Natural killer cell (primary cell): ENCODE measurements at regions not wholly inside any gene's neighbourhood (a gene's known extent, or its start where the extent isn't known, plus 50 kb on each side); places are given as distances from the start of the nearest gene placed in this dataset.
"Not testable (repeated sequence)": the region's sequence is repeated elsewhere in the genome, so short reads cannot be mapped to it uniquely, and the experiment has no call there.

Experiments used
- ATAC-seq, 3 donors: fragments of 150-1000 bp in 2 of 3; fragments of 200-7000 bp in 1 of 3; cut with Tn5 transposase; 1 replicate in 1 of 3; 2 replicates in 2 of 3; pipeline ENCODE4 v1.10.0; 2021; ENCODE audit warnings: mild to moderate bottlenecking in 2 of 3, moderate library complexity in 2 of 3
- DNase-seq, 2 donors: peaks; one replicate each; pipeline versions ENCODE4 v3.0.0 to v3.0.0-alpha.2; 2013 to 2021; ENCODE audit warnings: mixed read lengths in 1 of 2
- H3K27ac ChIP-seq: one replicate; pipeline ENCODE4 v1.5.1; 2013; ENCODE audit warnings: mild to moderate bottlenecking, low read length
- H3K27me3 ChIP-seq: one replicate; pipeline ENCODE4 v1.6.1; 2013; ENCODE audit warnings: low read length; ENCODE audit not compliant: control insufficient read depth, insufficient read depth
- H3K36me3 ChIP-seq: one replicate; pipeline ENCODE4 v1.6.1; 2013; ENCODE audit warnings: low read length; ENCODE audit not compliant: control insufficient read depth, insufficient read depth
- H3K4me1 ChIP-seq: one replicate; pipeline ENCODE4 v1.6.1; 2013; ENCODE audit warnings: low read length; ENCODE audit not compliant: control insufficient read depth, insufficient read depth
- H3K4me3 ChIP-seq: one replicate; pipeline ENCODE4 v1.5.1; 2013; ENCODE audit warnings: low read length
- H3K9me3 ChIP-seq: one replicate; pipeline ENCODE4 v1.6.1; 2013; ENCODE audit warnings: low read length; ENCODE audit not compliant: control insufficient read depth, insufficient read depth
- H3K27ac Mint-ChIP-seq, 2 donors: one replicate each; pipeline ENCODE4 v1.8.0; 2022; ENCODE audit warnings: mild to moderate bottlenecking in 2 of 2, mixed read lengths in 2 of 2, moderate library complexity in 1 of 2
- H3K27me3 Mint-ChIP-seq, 2 donors: one replicate each; pipeline ENCODE4 v1.8.0; 2022; ENCODE audit warnings: low read depth in 2 of 2, mixed read lengths in 2 of 2
- H3K36me3 Mint-ChIP-seq: one replicate; pipeline ENCODE4 v1.8.0; 2022; ENCODE audit warnings: mixed read lengths
- H3K4me1 Mint-ChIP-seq, 2 donors: one replicate each; pipeline ENCODE4 v1.8.0; 2022; ENCODE audit warnings: mixed read lengths in 2 of 2
- H3K4me3 Mint-ChIP-seq: one replicate; pipeline ENCODE4 v1.8.0; 2022; ENCODE audit warnings: mild to moderate bottlenecking, moderate library complexity, mixed read lengths
- H3K9me3 Mint-ChIP-seq, 2 donors: one replicate each; pipeline ENCODE4 v1.8.0; 2022; ENCODE audit warnings: mixed read lengths in 2 of 2
- CTCF ChIP-seq: fragments of 200-600 bp; IDR thresholded peaks from one replicate; pipeline ENCODE4 v1.8.0; 2022; ENCODE audit warnings: antibody characterized with exemption
- WGBS: methylation state at CpG from one replicate; pipeline ENCODE4 v1.1.7; 2013; ENCODE audit warnings: missing lambda C conversion rate; ENCODE audit not compliant: insufficient coverage; 5-methylcytosine and 5-hydroxymethylcytosine counted together
- intact Hi-C: fragments of 100-400 bp; cut with micrococcal nuclease; formaldehyde crosslinking; loops from one replicate; pipeline ENCODE4 v1.14.2; 2022

- no peaks in the 10 kb centered on the region for H3K27me3 ChIP-seq
- Mint-ChIP-seq H3K36me3 (no peaks in the 10 kb centered on the region), H3K27ac (no peak overlapping the region), H3K4me3 (no peak overlapping the region), H3K27me3 (no peaks in the 10 kb centered on the region), H3K9me3 (peaks cover 5 to 7% of the 10 kb centered on the region in 2 donors), H3K4me1 (no peaks in the 10 kb centered on the region)
- no peak for ATAC-seq
- no peak for TF ChIP-seq CTCF
- no peaks in the 10 kb centered on the region for H3K9me3 ChIP-seq
- H3K27ac ChIP-seq: no peak overlapping the region
- intact Hi-C loops: no loop called here
- WGBS: 100% methylated on average over 1 of the region's 2 CpGs
- no peak overlapping the region for H3K4me3 ChIP-seq
- no peaks in the 10 kb centered on the region for H3K4me1 ChIP-seq
- no peaks in the 10 kb centered on the region for H3K36me3 ChIP-seq
- DNase-seq: no peak
Observed at GRCh38 chr20:54909702-54910101, 434.3 kb downstream of the DOK5 start.

- H3K27ac Mint-ChIP-seq, H3K27ac ChIP-seq, H3K36me3 ChIP-seq, H3K27me3 Mint-ChIP-seq, ATAC-seq, H3K27me3 ChIP-seq, DNase-seq, H3K4me3 Mint-ChIP-seq, H3K4me1 ChIP-seq, intact Hi-C loops, H3K36me3 Mint-ChIP-seq, H3K9me3 ChIP-seq, H3K4me3 ChIP-seq, H3K4me1 Mint-ChIP-seq: not testable (repeated sequence)
- H3K9me3 Mint-ChIP-seq: peaks cover 12 to 13% of the 10 kb centered on the region in 2 donors
- 80% methylated on average over 1 of the region's 6 CpGs for WGBS
Observed at GRCh38 chr20:54906134-54906533, 430.7 kb downstream of the DOK5 start.

- no peak overlapping the region for H3K4me3 Mint-ChIP-seq
- intact Hi-C loops: no loop called here
Observed at GRCh38 chr20:54897787-54898186, 422.4 kb downstream of the DOK5 start.

GRCh38 chr20:54891907-54892306, 416.5 kb downstream of the DOK5 start:
- no peaks in the 10 kb centered on the region for H3K4me1 ChIP-seq
- WGBS: 63% methylated on average over 1 of the region's 3 CpGs
- DNase-seq: no peak
- H3K27ac Mint-ChIP-seq: no peak overlapping the region
- no peaks in the 10 kb centered on the region for H3K27me3 Mint-ChIP-seq
- H3K9me3 Mint-ChIP-seq: peaks cover 0 to 10% of the 10 kb centered on the region in 2 donors
- H3K36me3 ChIP-seq: no peaks in the 10 kb centered on the region
- H3K9me3 ChIP-seq: peaks cover 4% of the 10 kb centered on the region
- intact Hi-C loops: no loop called here
- H3K27me3 ChIP-seq: no peaks in the 10 kb centered on the region
- H3K4me1 Mint-ChIP-seq: no peaks in the 10 kb centered on the region
- no peak overlapping the region for H3K27ac ChIP-seq
- no peaks in the 10 kb centered on the region for H3K36me3 Mint-ChIP-seq
- TF ChIP-seq CTCF: no peak
- H3K4me3 Mint-ChIP-seq: no peak overlapping the region
- ATAC-seq: no peak
- no peak overlapping the region for H3K4me3 ChIP-seq

More at GRCh38 chr20:54897787-54898186, 422.4 kb downstream of the DOK5 start:
- H3K4me1 ChIP-seq: no peaks in the 10 kb centered on the region
- 84% methylated on average over 4 of the region's 6 CpGs for WGBS
- H3K27ac ChIP-seq: no peak overlapping the region
- peaks cover 16 to 17% of the 10 kb centered on the region in 2 donors for H3K9me3 Mint-ChIP-seq
- ATAC-seq (no peak), DNase-seq (no peak)
- H3K27me3 Mint-ChIP-seq: no peaks in the 10 kb centered on the region
- H3K4me3 ChIP-seq: no peak overlapping the region
- no peaks in the 10 kb centered on the region for H3K4me1 Mint-ChIP-seq
- H3K36me3 ChIP-seq: no peaks in the 10 kb centered on the region
- no peaks in the 10 kb centered on the region for H3K27me3 ChIP-seq
- no peak overlapping the region for H3K27ac Mint-ChIP-seq
- peaks cover 8% of the 10 kb centered on the region for H3K36me3 Mint-ChIP-seq
- TF ChIP-seq CTCF: no peak
- peaks cover 20% of the 10 kb centered on the region for H3K9me3 ChIP-seq
